Endothelial cell of umbilical vein (primary cell): ENCODE measurements at regions not wholly inside any gene's neighbourhood (a gene's known extent, or its start where the extent isn't known, plus 50 kb on each side); places are given as distances from the start of the nearest gene placed in this dataset.

ENCODE experiments used
- BruUV-seq: library from RNA; stranded (reverse); fragments of 400-500 nt; replicated peaks from 2 replicates; lab custom pipeline; 2021; lab: Mats Ljungman, UMichigan
- CTCF ChIA-PET: fragments of 300-600, 350-600 bp; sonication (Branson Sonifier 250); formaldehyde crosslinking; loops from one replicate; lab custom pipeline; 2021; ENCODE audit warnings: antibody characterized with exemption, inconsistent platforms; lab: Charles Lee
- POLR2A ChIA-PET: fragments of 300-600, 350-600 bp; sonication (Branson Sonifier 250); formaldehyde crosslinking; loops from one replicate; lab custom pipeline; 2021; ENCODE audit warnings: antibody characterized with exemption, inconsistent platforms; lab: Charles Lee
- DNase-seq: peaks from one replicate; pipeline ENCODE4 v3.0.0-alpha.2; 2011; ENCODE audit warnings: low read depth, low spot score
- FAIRE-seq: peaks from 2 replicates; lab custom pipeline; 2011; peaks lifted over from hg19 to GRCh38; lab: Jason Lieb, UNC
- H2AFZ ChIP-seq: 2 replicates; pipeline ENCODE4 v1.6.0; 2012; ENCODE audit warnings: low read depth, low read length, control low read depth, inconsistent platforms
- H3K27ac ChIP-seq: 2 replicates; pipeline ENCODE4 v1.5.1; 2011; ENCODE audit warnings: low read depth, mild to moderate bottlenecking, control low read depth, low read length, moderate library complexity; ENCODE audit not compliant: insufficient read depth
- H3K27me3 ChIP-seq, 2 experiments: 2 replicates each; pipeline versions ENCODE4 v1.6.0 to v1.6.1; 2011; ENCODE audit warnings: low read length in 2 of 2, mixed read lengths in 1 of 2; ENCODE audit not compliant: control insufficient read depth in 2 of 2, insufficient read depth in 2 of 2
- H3K36me3 ChIP-seq, 2 experiments: 2 replicates in 1 of 2; 3 replicates in 1 of 2; pipeline ENCODE4 v1.5.1; 2011; ENCODE audit warnings: low read length in 2 of 2, mild to moderate bottlenecking in 1 of 2, moderate library complexity in 1 of 2; ENCODE audit not compliant: control insufficient read depth in 2 of 2, insufficient read depth in 2 of 2; ENCODE audit errors: extremely low read depth in 1 of 2
- H3K4me1 ChIP-seq: 3 replicates; pipeline ENCODE4 v1.5.1; 2011; ENCODE audit warnings: mild to moderate bottlenecking, low read length; ENCODE audit not compliant: control insufficient read depth, insufficient read depth; ENCODE audit errors: extremely low read depth
- H3K4me2 ChIP-seq: 2 replicates; pipeline ENCODE4 v1.6.1; 2011; ENCODE audit warnings: low read length, control low read depth, mixed read lengths; ENCODE audit not compliant: insufficient read depth
- H3K4me3 ChIP-seq, 3 experiments: fragments of 200-600 bp in 1 of 3; sonication (generic), shearing (Covaris generic) in 1 of 3; replicated peaks in 1 of 3; 2 replicates each; pipeline ENCODE4 v1.5.1; 2011 to 2016; ENCODE audit warnings: control low read depth in 3 of 3, low read length in 3 of 3, mild to moderate bottlenecking in 2 of 3, inconsistent platforms in 1 of 3, low read depth in 1 of 3, moderate library complexity in 1 of 3; ENCODE audit not compliant: insufficient read depth in 1 of 3
- H3K79me2 ChIP-seq: 2 replicates; pipeline ENCODE4 v1.6.0; 2012; ENCODE audit warnings: low read length, inconsistent platforms; ENCODE audit not compliant: control insufficient read depth, insufficient read depth
- H3K9ac ChIP-seq: replicated peaks from 2 replicates; pipeline ENCODE3; 2011; ENCODE audit warnings: low read length, control low read depth; ENCODE audit not compliant: insufficient read depth; ENCODE audit errors: extremely low read depth
- H3K9me1 ChIP-seq: replicated peaks from 3 replicates; pipeline ENCODE4 v1.6.0; 2011; ENCODE audit warnings: mild to moderate bottlenecking, low read length; ENCODE audit not compliant: control insufficient read depth, insufficient read depth; ENCODE audit errors: extremely low read depth
- H3K9me3 ChIP-seq: replicated peaks from 2 replicates; pipeline ENCODE4 v1.5.1; 2012; ENCODE audit warnings: low read length, inconsistent platforms; ENCODE audit not compliant: control insufficient read depth, insufficient read depth
- H4K20me1 ChIP-seq: replicated peaks from 2 replicates; pipeline ENCODE3; 2011; ENCODE audit warnings: mild to moderate bottlenecking, low read length; ENCODE audit not compliant: control insufficient read depth, insufficient read depth; ENCODE audit errors: extremely low read depth
- EZH2 ChIP-seq: IDR thresholded peaks from 2 replicates; pipeline ENCODE4 v1.6.1; 2012; ENCODE audit warnings: borderline replicate concordance, low read depth, mild to moderate bottlenecking, moderate library complexity, low read length, inconsistent platforms; ENCODE audit not compliant: severe bottlenecking
- FOS ChIP-seq: IDR thresholded peaks from 2 replicates; pipeline ENCODE4 v1.6.1; 2011; ENCODE audit warnings: mild to moderate bottlenecking, low read length, moderate library complexity, borderline replicate concordance; ENCODE audit not compliant: insufficient read depth
- GATA2 ChIP-seq: IDR thresholded peaks from 2 replicates; pipeline ENCODE4 v1.7.0; 2011; ENCODE audit warnings: low read depth, mild to moderate bottlenecking, moderate library complexity, mixed read lengths, low read length; ENCODE audit not compliant: insufficient read length, insufficient read depth
- JUN ChIP-seq: IDR thresholded peaks from 2 replicates; pipeline ENCODE4 v1.6.1; 2011; ENCODE audit warnings: borderline replicate concordance, low read depth; ENCODE audit not compliant: insufficient read length, insufficient read depth
- MAX ChIP-seq: IDR thresholded peaks from 2 replicates; pipeline ENCODE4 v1.6.1; 2011; ENCODE audit not compliant: insufficient read depth, insufficient read length
- MYC ChIP-seq: IDR thresholded peaks from one replicate; pipeline ENCODE4 v1.6.1; 2011; ENCODE audit warnings: mild to moderate bottlenecking, low read depth, low read length
- POLR2A ChIP-seq: IDR thresholded peaks from 2 replicates; pipeline ENCODE4 v1.6.1; 2012; ENCODE audit warnings: low read depth, mild to moderate bottlenecking, control low read depth, low read length
- POLR2AphosphoS5 ChIP-seq: IDR thresholded peaks from 2 replicates; pipeline ENCODE4 v1.6.1; 2012; ENCODE audit warnings: low read depth, mild to moderate bottlenecking, control low read depth, low read length, moderate library complexity; ENCODE audit not compliant: insufficient read depth
- dilution Hi-C: fragments of 300-500 bp; cut with MboI; formaldehyde crosslinking; loops from one replicate; pipeline ENCODE4 v1.15.0; 2019; ENCODE audit warnings: low sequenced_read_pairs; ENCODE audit not compliant: extremely low pct_ligation_motif_present
- intact Hi-C: fragments of 100-400 bp; cut with micrococcal nuclease; formaldehyde crosslinking; loops from one replicate; pipeline ENCODE4 v1.10.0; 2022
- TF ChIP-seq, protein P1 (sequence below), 2 donors: IDR thresholded peaks; 1 replicate in 1 of 2; 2 replicates in 1 of 2; pipeline ENCODE4 v1.5.1; 2011; ENCODE audit warnings: low read length in 2 of 2, mild to moderate bottlenecking in 2 of 2, moderate library complexity in 2 of 2, control low read depth in 1 of 2, inconsistent platforms in 1 of 2, low read depth in 1 of 2; ENCODE audit not compliant: insufficient read depth in 1 of 2; ENCODE audit errors: extremely low read depth in 1 of 2

- dilution Hi-C loops (no loop called here), intact Hi-C loops (no loop called here)
- BruUV-seq: no TSS peak
- Histone ChIP-seq H2AFZ (no peak overlapping the region), H3K9ac (no peak overlapping the region), H3K4me1 (no peaks in the 10 kb centered on the region), H3K36me3 (no peaks in the 10 kb centered on the region), H3K4me3 (no peak overlapping the region), H4K20me1 (no peaks in the 10 kb centered on the region), H3K9me3 (no peaks in the 10 kb centered on the region), H3K79me2 (no peaks in the 10 kb centered on the region), H3K4me2 (no peak overlapping the region), H3K9me1 (no peaks in the 10 kb centered on the region), H3K27ac (no peak overlapping the region), H3K27me3 (no peaks in the 10 kb centered on the region)
- ChIA-PET POLR2A (no interaction called here), CTCF (no interaction called here)
- TF ChIP-seq MAX: no peak
- no peak for FAIRE-seq
- no peak for DNase-seq
These were observed 1028.6 kb upstream of the CITED2 start for GRCh38 chr6:140403020-140403419.

- Histone ChIP-seq H3K9ac (no peak overlapping the region), H4K20me1 (no peaks in the 10 kb centered on the region), H3K4me1 (no peaks in the 10 kb centered on the region), H3K4me2 (no peak overlapping the region), H2AFZ (no peak overlapping the region), H3K4me3 (no peak overlapping the region), H3K27me3 (no peaks in the 10 kb centered on the region), H3K36me3 (no peaks in the 10 kb centered on the region), H3K79me2 (no peaks in the 10 kb centered on the region), H3K9me3 (no peaks in the 10 kb centered on the region), H3K9me1 (no peaks in the 10 kb centered on the region), H3K27ac (no peak overlapping the region)
- BruUV-seq: no TSS peak
- FAIRE-seq: no peak
- ChIA-PET CTCF (no interaction called here), POLR2A (no interaction called here)
- DNase-seq: no peak
- intact Hi-C loops: no loop called here
- dilution Hi-C loops: no loop called here
- TF ChIP-seq FOS (no peak), EZH2 (no peak), POLR2AphosphoS5 (no peak), JUN (no peak), POLR2A (no peak), GATA2 (no peak), MYC (no peak), MAX (no peak)
- TF ChIP-seq, protein P1, sequence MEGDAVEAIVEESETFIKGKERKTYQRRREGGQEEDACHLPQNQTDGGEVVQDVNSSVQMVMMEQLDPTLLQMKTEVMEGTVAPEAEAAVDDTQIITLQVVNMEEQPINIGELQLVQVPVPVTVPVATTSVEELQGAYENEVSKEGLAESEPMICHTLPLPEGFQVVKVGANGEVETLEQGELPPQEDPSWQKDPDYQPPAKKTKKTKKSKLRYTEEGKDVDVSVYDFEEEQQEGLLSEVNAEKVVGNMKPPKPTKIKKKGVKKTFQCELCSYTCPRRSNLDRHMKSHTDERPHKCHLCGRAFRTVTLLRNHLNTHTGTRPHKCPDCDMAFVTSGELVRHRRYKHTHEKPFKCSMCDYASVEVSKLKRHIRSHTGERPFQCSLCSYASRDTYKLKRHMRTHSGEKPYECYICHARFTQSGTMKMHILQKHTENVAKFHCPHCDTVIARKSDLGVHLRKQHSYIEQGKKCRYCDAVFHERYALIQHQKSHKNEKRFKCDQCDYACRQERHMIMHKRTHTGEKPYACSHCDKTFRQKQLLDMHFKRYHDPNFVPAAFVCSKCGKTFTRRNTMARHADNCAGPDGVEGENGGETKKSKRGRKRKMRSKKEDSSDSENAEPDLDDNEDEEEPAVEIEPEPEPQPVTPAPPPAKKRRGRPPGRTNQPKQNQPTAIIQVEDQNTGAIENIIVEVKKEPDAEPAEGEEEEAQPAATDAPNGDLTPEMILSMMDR (IDR thresholded peaks at IDR 0.05; ENCODE audit: extremely low read depth in 1 of 2, insufficient read depth in 1 of 2, low read depth in 1 of 2, low read length in 2 of 2): no peak
These were observed 1027.3 kb upstream of the CITED2 start for GRCh38 chr6:140401761-140402160.
